ENCODE measurements at regions not wholly inside any gene's neighbourhood (a gene's known extent, or its start where the extent isn't known, plus 50 kb on each side); places are given as distances from the start of the nearest gene placed in this dataset.

- no peak for DNase-seq
- Histone ChIP-seq H3K36me3 (ENCODE audit: control insufficient read depth, insufficient read depth, low read length) (no peaks in the 10 kb centered on the region), H3K4me1 (ENCODE audit: control insufficient read depth, insufficient read depth, low read length) (no peaks in the 10 kb centered on the region), H3K9me3 (ENCODE audit: control insufficient read depth, low read length) (peaks cover 4% of the 10 kb centered on the region), H3K4me3 (ENCODE audit: low read length) (no peak overlapping the region), H3K9ac (ENCODE audit: extremely low read depth, low read length, poor library complexity, severe bottlenecking) (no peak overlapping the region), H3K27me3 (ENCODE audit: control insufficient read depth, insufficient read depth, low read length, poor library complexity, severe bottlenecking) (no peaks in the 10 kb centered on the region), H3K27ac (ENCODE audit: low read depth, low read length) (no peak overlapping the region)
- H3K27ac Mint-ChIP-seq, result no peak overlapping the region
- WGBS, 2 experiments (ENCODE audit: insufficient coverage in 1 of 2, insufficient read length in 1 of 2), result 0% methylated on average over 1 of the region's 1 CpG
- no peak for TF ChIP-seq CTCF (conservative IDR thresholded peaks at IDR 0.05)
- no peaks in the 10 kb centered on the region for H3K36me3 Mint-ChIP-seq (ENCODE audit: low read depth)
- H3K27me3 Mint-ChIP-seq (ENCODE audit: insufficient read depth), result no peaks in the 10 kb centered on the region
- peaks cover 10% of the 10 kb centered on the region for H3K4me1 Mint-ChIP-seq
- H3K4me3 Mint-ChIP-seq, result no peak overlapping the region
- peaks cover 2% of the 10 kb centered on the region for H3K9me3 Mint-ChIP-seq
These were observed 191.1 kb upstream of the CITED2 start for GRCh38 chr6:139565591-139565990.

GRCh38 chr6:139557547-139557946, 183.1 kb upstream of the CITED2 start:
- H3K27ac Mint-ChIP-seq, result no peak overlapping the region
- no peaks in the 10 kb centered on the region for H3K27me3 Mint-ChIP-seq (ENCODE audit: insufficient read depth)
- WGBS, 2 experiments (ENCODE audit: insufficient coverage in 1 of 2, insufficient read length in 1 of 2), result 95 to 100% methylated on average over 2 to 3 of the region's 3 CpGs
- H3K4me3 ChIP-seq (ENCODE audit: low read length), result no peak overlapping the region
- H3K4me3 Mint-ChIP-seq, result no peak overlapping the region
- no peaks in the 10 kb centered on the region for H3K4me1 ChIP-seq (ENCODE audit: control insufficient read depth, insufficient read depth, low read length)
- H3K36me3 ChIP-seq (ENCODE audit: control insufficient read depth, insufficient read depth, low read length), result no peaks in the 10 kb centered on the region
- no peak overlapping the region for H3K27ac ChIP-seq (ENCODE audit: low read depth, low read length)
- no peaks in the 10 kb centered on the region for H3K27me3 ChIP-seq (ENCODE audit: control insufficient read depth, insufficient read depth, low read length, poor library complexity, severe bottlenecking)
- no peaks in the 10 kb centered on the region for H3K4me1 Mint-ChIP-seq
- H3K9ac ChIP-seq (ENCODE audit: extremely low read depth, low read length, poor library complexity, severe bottlenecking), result no peak overlapping the region
- no peak for DNase-seq
- no peaks in the 10 kb centered on the region for H3K36me3 Mint-ChIP-seq (ENCODE audit: low read depth)
- TF ChIP-seq CTCF (conservative IDR thresholded peaks at IDR 0.05), result no peak
- peaks cover 2% of the 10 kb centered on the region for H3K9me3 Mint-ChIP-seq
- H3K9me3 ChIP-seq (ENCODE audit: control insufficient read depth, low read length), result peaks cover 7% of the 10 kb centered on the region

- Histone ChIP-seq H3K36me3 (ENCODE audit: control insufficient read depth, insufficient read depth, low read length) (no peaks in the 10 kb centered on the region), H3K9ac (ENCODE audit: extremely low read depth, low read length, poor library complexity, severe bottlenecking) (no peak overlapping the region), H3K9me3 (ENCODE audit: control insufficient read depth, low read length) (peaks cover 7% of the 10 kb centered on the region), H3K27ac (ENCODE audit: low read depth, low read length) (no peak overlapping the region), H3K4me1 (ENCODE audit: control insufficient read depth, insufficient read depth, low read length) (no peaks in the 10 kb centered on the region), H3K4me3 (ENCODE audit: low read length) (no peak overlapping the region), H3K27me3 (ENCODE audit: control insufficient read depth, insufficient read depth, low read length, poor library complexity, severe bottlenecking) (no peaks in the 10 kb centered on the region)
- no peak for TF ChIP-seq CTCF (conservative IDR thresholded peaks at IDR 0.05)
- no peak for DNase-seq
- no peaks in the 10 kb centered on the region for H3K4me1 Mint-ChIP-seq
- no peak overlapping the region for H3K4me3 Mint-ChIP-seq
- no peaks in the 10 kb centered on the region for H3K36me3 Mint-ChIP-seq (ENCODE audit: low read depth)
- peaks cover 1% of the 10 kb centered on the region for H3K27me3 Mint-ChIP-seq (ENCODE audit: insufficient read depth)
- peaks cover 2% of the 10 kb centered on the region for H3K9me3 Mint-ChIP-seq
- H3K27ac Mint-ChIP-seq, result no peak overlapping the region
These were observed 182.1 kb upstream of the CITED2 start for GRCh38 chr6:139556532-139556931.

All from endodermal cell (in vitro differentiated cells).